GM21367 (cell line): ENCODE measurements at regions not wholly inside any gene's neighbourhood (a gene's known extent, or its start where the extent isn't known, plus 50 kb on each side); places are given as distances from the start of the nearest gene placed in this dataset.
"Not testable (repeated sequence)": the region's sequence is repeated elsewhere in the genome, so short reads cannot be mapped to it uniquely, and the experiment has no call there.

Source experiments
- ATAC-seq: cut with Tn5 transposase; IDR thresholded peaks from one replicate; pipeline ENCODE4 v1.9.1; 2021; ENCODE audit not compliant: unreplicated experiment

DNA sequence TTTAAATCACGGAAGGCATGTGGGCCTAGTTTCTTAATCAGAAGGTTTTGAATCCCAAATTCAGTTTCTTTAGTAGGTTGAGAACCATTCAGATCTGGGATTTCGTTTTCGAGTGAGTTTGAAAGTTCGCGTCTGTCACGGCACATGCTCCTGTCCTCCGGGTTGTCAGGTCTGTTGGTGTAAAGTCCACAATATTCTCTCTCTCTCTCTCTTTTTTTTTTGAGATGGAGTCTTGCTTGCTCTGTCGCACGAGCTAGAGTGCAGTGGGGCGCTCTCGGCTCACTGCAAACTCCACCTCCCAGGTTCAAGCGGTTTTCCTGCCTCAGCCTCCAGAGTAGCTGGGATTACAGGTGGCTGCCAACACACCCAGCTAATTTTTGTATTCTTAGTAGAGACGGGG, 4390.6 kb upstream of the TPTE start:
- ATAC-seq: not testable (repeated sequence)

DNA sequence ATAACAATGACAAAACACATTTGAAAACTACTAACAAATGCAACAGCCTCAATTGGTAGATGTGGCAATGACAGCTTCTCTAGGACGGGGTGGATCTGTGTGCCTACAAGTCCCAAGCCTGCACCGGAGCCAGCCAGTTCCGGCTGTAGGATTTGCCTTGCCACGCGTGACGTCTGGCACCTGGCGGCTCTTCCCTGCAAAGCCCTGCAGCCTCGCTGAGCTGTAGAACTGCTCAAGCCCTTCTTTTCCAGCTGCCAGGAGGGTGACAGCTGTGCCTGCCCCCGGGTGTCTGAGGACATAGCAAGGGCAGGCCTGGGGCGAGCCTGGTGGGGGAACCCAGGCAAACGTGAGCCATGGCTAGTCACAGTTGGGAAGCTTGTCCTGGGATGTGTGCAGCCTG, 4388.0 kb upstream of the TPTE start:
- ATAC-seq: not testable (repeated sequence)

DNA sequence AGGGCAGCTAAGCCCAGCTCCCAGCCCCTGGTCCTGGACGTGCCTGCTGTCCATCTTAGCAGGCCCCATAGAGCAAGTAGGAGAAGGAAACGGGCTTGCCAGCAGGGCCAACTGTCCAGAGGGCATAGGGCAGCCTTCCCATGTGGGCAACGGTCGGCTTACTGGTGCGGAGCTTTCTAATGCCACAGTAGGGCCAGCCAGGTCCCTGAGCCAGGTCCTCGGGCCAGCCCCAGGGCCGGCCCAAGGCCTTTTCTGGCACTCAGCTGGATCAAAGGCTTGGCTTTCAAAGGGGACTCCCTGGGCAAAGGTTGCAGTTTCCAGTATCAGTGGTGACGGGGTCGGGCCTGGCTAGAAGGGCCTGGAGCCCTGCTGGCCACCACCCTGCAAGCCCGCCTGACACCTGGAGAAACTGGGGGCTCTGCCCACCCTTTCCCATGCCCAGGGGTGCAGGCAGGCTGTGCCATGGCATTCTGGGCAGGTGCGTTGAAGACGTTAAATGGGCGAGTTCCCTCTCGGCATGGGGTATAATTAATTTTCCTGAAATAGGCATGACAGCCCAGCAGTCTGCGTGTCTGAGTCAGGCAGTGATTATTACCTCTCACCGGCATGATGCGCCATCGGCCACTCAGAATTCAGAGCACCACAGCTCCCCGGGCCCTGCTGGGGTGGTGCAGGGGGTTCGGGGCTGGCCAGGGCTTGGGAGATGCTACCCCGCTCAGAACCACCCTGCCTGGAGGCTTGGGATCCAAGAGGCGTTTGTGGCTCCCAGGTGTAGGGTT, 4387.3 kb upstream of the TPTE start:
- not testable (repeated sequence) for ATAC-seq

DNA sequence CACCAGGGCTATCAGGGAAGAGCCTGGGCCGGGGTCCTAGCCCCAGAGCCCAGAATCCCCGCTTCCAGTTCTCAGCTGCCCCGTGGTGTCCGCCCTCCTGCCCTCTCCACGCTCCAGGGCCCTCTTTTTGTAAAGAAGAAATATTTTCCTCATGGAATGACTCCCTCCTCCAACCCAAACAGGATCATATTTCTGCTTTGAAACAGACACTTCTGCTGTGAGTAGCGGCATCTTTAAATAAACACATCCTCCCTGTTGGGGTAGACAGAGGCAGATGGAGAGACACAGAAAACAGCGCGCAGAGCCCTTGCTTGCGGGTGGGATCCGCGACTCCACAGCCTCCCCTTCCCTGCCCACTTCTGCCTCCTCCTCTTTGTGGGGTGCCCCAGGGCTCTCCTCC, 4384.7 kb upstream of the TPTE start:
- ATAC-seq: not testable (repeated sequence)

DNA sequence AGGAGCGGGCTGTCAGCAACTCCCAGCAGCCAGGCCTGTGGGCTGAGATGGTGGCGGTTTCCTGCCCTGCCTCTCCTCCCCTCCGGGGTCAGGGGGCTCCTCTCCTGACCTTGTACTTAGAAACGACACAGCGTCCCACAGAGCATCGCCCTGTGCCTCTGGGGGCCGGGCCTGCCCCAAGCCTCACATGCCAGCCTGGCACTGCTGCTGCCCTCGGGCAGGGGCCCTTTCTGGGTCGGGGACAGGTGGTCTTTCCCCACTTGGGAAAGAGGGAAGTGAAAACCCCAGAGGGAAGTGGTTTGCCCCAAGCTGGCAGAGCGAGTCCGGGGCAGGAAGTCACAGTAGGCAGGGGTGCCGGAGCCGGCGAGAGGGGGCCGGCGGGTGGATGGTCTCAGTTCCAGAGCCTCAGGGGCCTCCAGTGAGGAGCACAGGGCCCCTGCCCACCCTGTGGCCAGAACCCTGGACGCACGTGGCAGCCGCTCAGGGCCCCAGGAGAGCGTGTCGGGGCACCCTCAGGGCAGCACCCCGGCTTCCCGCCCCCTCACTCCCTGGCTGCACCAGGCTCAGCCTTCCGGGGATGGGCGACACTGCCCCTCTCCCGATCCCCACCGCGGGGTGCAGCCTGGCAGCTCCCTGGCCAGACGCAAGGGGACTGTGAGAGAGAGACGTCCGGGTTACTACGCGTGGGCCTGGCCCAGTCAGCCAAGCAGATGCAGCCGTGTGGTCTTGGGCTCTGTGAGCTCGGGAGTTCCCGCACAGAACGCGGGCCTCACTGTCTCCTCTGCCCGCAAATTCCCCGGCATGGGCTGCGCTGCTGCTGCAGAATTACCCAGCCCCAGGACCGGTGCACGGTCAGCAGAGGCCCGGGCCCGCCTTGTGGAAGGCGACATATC, 4382.9 kb upstream of the TPTE start:
- not testable (repeated sequence) for ATAC-seq

DNA sequence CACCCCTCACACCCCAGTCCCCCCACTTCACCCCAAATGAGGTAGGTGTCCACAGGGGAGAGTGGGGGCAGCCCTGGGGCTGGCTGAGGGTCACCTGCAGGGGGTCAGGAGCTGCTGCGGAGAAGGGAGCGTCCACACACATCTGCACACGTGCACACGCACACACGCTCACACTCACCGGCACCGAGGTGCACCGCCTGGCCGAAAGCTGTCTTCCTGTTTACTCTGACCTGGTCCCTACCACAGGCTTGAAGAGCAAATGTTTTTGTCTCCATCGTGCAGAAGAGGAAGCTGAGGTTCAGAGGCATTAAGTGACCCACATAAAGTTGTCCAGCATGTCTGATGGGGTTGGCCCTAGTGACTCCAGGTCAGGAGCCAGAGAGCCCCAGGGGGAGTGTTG, 4382.1 kb upstream of the TPTE start:
- not testable (repeated sequence) for ATAC-seq

DNA sequence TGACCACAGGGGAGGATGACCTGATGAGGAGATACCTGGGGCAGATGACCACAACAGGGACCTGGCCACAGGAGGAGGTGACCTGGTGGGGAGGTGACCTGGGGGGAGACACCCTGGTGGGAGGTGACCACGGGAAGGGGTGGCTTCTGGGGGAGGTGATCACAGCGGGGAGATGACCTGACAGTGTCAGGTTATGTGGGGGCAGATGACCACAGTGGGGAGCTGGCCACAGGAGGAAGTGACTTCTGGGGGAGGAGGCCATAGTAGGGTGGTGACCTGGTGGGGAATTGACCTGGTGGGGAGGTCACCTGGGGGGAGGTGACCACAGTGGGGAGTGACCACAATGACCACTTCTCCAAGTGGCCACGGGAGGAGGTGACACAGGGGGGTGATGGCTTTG, 4381.5 kb upstream of the TPTE start:
- not testable (repeated sequence) for ATAC-seq

DNA sequence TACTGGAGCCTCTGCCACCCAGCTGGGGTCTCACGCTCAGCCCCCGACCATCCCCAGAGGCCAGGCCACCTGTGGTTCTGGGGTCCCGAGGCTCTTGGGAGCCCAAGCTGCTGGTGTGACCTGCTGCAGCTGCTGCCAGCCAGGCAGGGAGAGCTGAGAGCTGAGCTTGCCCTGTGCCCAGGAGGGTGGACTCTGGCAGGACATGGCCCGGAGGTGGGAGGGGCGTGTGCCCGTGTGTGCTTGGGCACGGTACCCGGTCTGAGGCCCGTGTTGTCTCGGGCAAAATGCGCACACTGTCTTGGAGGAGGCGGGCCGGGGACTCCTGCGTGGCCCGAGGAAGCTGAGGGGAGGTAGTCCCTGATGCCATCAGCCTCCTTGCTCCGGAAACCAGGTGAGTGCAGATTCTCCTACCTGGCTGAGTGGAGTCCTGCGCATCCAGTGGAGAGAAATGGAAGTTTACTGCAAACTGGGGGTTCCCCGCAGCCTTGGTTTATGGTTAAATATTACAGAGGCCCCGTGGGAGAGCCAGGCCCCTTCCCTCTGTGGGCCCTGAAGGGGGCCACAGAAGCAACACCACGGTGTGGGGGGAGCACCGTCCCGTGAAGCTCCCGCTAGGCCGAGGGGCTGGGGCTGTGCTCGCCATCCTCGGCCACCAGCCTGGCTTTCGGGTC, 4380.8 kb upstream of the TPTE start:
- ATAC-seq: not testable (repeated sequence)

DNA sequence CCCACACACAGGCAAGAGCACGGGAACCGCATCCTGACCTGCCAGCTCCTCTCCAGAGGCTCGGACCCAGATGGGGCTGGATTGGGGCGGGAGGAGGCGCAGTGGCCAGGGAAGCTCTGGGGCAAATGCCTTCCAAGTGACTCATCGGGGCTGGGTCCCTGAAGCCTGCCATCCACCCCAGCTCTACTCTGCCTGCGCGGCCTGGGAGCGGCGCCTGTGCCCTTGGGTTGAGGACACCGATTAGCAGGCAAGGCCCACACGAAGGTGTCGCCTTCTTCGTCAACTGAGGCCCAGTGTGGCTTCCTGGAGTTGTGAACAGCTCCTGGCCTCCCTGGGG, 4380.3 kb upstream of the TPTE start:
- ATAC-seq: not testable (repeated sequence)

DNA sequence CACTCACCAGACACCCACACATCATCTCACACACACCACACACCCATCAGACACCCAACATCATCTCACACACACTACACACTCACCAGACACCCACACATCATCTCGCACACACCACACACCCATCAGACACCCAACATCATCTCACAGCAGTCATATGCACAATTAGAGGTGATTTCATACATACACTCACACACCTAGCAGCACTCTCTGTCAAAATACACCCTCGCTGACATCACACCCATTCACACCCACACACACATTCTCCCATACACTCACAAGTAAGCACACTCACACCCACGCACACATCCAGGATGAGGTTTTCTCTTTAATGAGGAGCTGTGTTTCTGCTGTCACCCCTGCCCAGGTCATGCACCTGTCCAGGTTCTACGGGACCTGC, 4368.2 kb upstream of the TPTE start:
- not testable (repeated sequence) for ATAC-seq

DNA sequence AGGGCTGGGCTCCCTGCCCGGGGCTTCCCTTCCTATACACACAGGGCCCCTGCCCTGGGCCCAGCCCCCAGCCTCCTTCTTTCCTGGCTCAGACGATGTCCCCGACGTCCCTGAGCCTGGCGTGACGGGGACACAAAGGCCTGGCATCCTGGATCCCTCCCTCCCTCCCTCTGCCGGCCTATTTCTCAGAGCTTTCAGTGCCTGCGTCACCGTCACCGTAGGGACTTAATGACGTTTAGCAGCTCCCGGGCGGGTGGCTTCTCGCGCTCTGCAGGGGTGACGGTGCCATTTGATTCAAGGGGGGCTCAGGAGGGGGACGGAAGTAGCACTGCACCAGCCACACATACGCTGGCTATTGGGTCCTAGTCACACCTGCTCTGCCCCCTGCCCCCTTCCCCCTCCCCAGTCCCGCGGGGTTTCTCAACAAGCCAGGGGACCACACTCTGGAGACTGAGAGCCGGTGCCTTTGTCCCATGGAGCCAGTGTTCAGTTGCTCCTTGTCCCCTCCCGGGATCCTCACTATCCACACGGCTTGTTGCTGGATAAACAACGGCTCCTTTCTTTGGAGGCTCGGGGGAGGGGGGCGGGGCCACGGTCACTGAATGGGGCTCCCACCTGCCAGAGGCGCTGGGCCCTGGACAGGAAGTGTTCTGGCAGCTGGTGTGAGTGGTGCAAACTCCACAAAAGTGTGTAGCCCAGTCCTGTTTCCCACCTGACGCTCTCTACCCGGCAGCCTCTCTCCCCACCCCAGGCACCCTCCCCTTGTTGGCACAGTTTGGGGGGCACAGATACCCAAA, 4366.7 kb upstream of the TPTE start:
- not testable (repeated sequence) for ATAC-seq

DNA sequence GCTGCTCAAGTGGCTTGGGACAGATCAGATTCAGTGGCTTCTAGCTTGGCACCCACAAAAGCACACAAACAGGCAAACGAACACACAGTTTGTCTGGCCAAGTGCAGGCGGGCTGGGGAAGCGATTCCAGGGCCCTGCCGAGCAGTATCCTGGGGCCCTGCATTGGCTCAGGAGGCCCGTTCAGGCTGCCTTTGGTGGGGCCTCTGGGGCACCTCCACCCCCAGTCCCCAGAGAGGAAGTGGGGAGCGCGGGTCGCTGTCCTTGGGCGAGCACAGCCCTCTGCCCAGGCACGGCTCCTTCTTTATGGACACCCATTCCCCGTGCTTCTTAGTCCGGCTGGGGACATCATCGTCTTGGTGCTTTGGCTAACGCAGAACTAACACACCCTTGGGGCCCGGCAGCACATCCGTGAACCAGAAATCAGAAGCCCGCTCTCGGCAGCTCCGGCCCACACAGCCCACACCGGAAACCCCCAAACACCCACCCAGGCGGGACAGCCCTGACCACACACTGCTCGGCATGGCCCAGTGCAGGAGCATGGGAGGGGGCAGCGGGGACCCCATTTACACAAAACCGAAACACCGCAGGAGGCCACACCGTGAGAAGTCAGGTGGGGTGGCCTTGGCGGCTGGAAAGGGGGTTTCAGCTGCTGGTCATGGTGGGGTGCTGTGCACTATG, 4364.5 kb upstream of the TPTE start:
- not testable (repeated sequence) for ATAC-seq

DNA sequence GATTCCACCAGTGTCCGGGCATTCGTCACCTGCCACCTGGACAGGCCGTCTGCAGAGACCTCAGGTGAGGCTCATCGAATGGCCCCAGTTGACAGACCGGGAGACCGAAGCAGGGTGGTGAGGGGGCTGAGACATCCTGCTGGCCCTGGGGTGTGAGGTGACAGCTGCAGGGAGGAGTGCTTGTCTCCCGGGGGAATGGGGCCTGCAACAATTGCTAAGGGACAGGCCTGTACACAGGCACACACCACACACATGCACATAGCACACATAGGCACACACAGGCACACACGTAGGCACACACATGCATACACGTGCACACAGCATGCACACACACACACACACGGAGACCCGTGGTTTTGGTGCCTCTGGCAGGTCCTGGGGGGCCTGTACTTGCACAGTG, 4363.9 kb upstream of the TPTE start:
- not testable (repeated sequence) for ATAC-seq

DNA sequence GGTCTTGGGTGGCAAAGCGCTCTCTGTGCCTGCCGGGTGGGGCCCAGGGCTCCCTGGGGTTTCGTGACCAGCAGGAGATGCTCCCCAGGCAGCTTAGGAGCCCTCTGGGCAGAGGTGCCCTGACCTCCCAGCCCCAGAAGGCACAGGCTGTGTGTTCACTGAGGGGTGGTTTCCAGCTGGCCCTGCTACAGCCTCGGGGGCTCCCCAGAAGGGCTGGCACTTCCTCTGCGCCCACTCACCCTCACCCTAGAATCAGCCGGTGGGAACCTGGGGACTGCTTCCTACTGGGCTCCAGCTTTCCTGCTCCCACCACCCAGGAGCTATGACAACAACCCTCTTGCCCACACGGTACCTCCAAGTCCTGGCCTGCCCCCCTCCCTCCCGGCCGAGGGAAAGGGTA, 4363.2 kb upstream of the TPTE start:
- ATAC-seq: not testable (repeated sequence)
